ENCODE measurements at regions not wholly inside any gene's neighbourhood (a gene's known extent, or its start where the extent isn't known, plus 50 kb on each side); places are given as distances from the start of the nearest gene placed in this dataset.

DNA sequence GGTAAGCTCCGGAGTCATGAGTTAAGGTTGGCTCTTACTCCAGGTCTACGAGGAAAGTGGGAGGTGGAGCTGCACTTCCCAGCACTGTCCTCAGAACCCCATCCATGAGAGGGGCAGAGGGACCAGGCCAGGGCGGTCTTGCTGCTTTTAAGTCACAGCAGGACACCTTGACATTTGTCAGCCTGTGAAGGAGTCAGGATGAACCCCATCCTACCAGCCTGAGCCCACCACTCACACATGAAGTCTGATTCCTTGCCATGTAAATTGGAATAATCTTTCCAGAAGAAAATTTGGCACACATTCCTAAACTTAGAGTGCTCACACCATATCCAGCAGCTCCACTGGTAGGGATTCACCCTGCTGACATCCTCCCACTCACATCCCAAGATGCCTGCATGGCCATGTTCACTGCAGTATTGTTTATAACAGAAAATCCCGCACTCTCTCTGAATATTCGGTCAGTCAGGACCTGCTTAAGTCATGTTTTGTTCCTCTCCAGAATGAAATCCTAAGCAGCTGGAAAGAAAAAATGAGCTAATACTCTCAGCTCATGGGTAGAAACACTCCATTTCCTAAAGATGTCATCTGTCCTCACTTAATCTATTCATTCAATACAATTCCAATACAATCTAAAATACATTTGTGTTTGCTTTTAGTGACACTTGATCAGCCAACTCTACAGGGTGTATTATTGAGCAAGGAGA, 79.3 kb upstream of the COL5A1 start:
- TF ChIP-seq EZH2 (IDR thresholded peaks at IDR 0.05) (no peak), EZH2phosphoT487 (IDR thresholded peaks at IDR 0.05) (no peak)
- TF ChIP-seq, protein P1, sequence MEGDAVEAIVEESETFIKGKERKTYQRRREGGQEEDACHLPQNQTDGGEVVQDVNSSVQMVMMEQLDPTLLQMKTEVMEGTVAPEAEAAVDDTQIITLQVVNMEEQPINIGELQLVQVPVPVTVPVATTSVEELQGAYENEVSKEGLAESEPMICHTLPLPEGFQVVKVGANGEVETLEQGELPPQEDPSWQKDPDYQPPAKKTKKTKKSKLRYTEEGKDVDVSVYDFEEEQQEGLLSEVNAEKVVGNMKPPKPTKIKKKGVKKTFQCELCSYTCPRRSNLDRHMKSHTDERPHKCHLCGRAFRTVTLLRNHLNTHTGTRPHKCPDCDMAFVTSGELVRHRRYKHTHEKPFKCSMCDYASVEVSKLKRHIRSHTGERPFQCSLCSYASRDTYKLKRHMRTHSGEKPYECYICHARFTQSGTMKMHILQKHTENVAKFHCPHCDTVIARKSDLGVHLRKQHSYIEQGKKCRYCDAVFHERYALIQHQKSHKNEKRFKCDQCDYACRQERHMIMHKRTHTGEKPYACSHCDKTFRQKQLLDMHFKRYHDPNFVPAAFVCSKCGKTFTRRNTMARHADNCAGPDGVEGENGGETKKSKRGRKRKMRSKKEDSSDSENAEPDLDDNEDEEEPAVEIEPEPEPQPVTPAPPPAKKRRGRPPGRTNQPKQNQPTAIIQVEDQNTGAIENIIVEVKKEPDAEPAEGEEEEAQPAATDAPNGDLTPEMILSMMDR (IDR thresholded peaks at IDR 0.05) = no peak
